ENCODE measurements at regions not wholly inside any gene's neighbourhood (a gene's known extent, or its start where the extent isn't known, plus 50 kb on each side); places are given as distances from the start of the nearest gene placed in this dataset.
"Not testable (repeated sequence)": the region's sequence is repeated elsewhere in the genome, so short reads cannot be mapped to it uniquely, and the experiment has no call there.

GRCh38 chr2:107743274-107743673 is 83.4 kb upstream of the RGPD4 start:
- Mint-ChIP-seq H3K4me3 (no peak overlapping the region), H3K27ac (no peak overlapping the region), H3K4me1 (no peaks in the 10 kb centered on the region), H3K27me3 (no peaks in the 10 kb centered on the region), H3K9me3 (peaks cover 0 to 8% (median 0%) of the 10 kb centered on the region in 3 donors), H3K36me3 (no peaks in the 10 kb centered on the region)
- Histone ChIP-seq H3K9me3 (no peaks in the 10 kb centered on the region), H3K27me3 (replicated peaks in 1 of 2; ENCODE audit: control insufficient read depth in 2 of 2, extremely low read depth in 1 of 2, insufficient read depth in 2 of 2, low read length in 1 of 2) (no peaks in the 10 kb centered on the region), H3K36me3 (ENCODE audit: control insufficient read depth in 2 of 2, extremely low read depth in 1 of 2, insufficient read depth in 1 of 2, low read length in 1 of 2) (no peaks in the 10 kb centered on the region), H3K4me3 (ENCODE audit: control insufficient read depth in 1 of 2, extremely low read depth in 1 of 2, low read length in 1 of 2) (no peak overlapping the region), H3K4me1 (ENCODE audit: control insufficient read depth in 1 of 2, extremely low read depth in 1 of 2, insufficient read depth in 2 of 2, low read length in 2 of 2) (no peaks in the 10 kb centered on the region), H3K27ac (ENCODE audit: low read length) (no peak overlapping the region)
- ChIA-PET CTCF (no interaction called here), POLR2A (no interaction called here)
- DNase-seq (no peak), ATAC-seq (replicated peaks in 1 of 4) (no peak)
- 83% methylated on average over 2 of the region's 5 CpGs for WGBS (ENCODE audit: insufficient coverage)

- no peaks in the 10 kb centered on the region for H3K36me3 ChIP-seq (ENCODE audit: control insufficient read depth in 2 of 2, extremely low read depth in 1 of 2, insufficient read depth in 1 of 2, low read length in 1 of 2)
- CTCF ChIA-PET: no interaction called here
- WGBS (ENCODE audit: insufficient coverage): 74% methylated on average over 3 of the region's 3 CpGs
- Mint-ChIP-seq H3K9me3 (peaks cover 0 to 2% (median 0%) of the 10 kb centered on the region in 3 donors), H3K27ac (no peak overlapping the region), H3K4me1 (no peaks in the 10 kb centered on the region), H3K27me3 (no peaks in the 10 kb centered on the region), H3K36me3 (no peaks in the 10 kb centered on the region), H3K4me3 (no peak overlapping the region)
- no peak overlapping the region for H3K4me3 ChIP-seq (ENCODE audit: control insufficient read depth in 1 of 2, extremely low read depth in 1 of 2, low read length in 1 of 2)
- no peaks in the 10 kb centered on the region for H3K27me3 ChIP-seq (replicated peaks in 1 of 2; ENCODE audit: control insufficient read depth in 2 of 2, extremely low read depth in 1 of 2, insufficient read depth in 2 of 2, low read length in 1 of 2)
- DNase-seq: no peak
- H3K9me3 ChIP-seq: no peaks in the 10 kb centered on the region
- ATAC-seq (replicated peaks in 1 of 4): no peak
- POLR2A ChIA-PET: no interaction called here
- no peak overlapping the region for H3K27ac ChIP-seq (ENCODE audit: low read length)
- no peaks in the 10 kb centered on the region for H3K4me1 ChIP-seq (ENCODE audit: control insufficient read depth in 1 of 2, extremely low read depth in 1 of 2, insufficient read depth in 2 of 2, low read length in 2 of 2)
Observed at GRCh38 chr2:107745100-107745499, 81.6 kb upstream of the RGPD4 start.

GRCh38 chr2:107746552-107747198 is 80.0 kb upstream of the RGPD4 start:
- ATAC-seq (replicated peaks in 1 of 4); H3K4me3 Mint-ChIP-seq; H3K36me3 Mint-ChIP-seq; H3K9me3 ChIP-seq; CTCF ChIA-PET; H3K4me1 ChIP-seq (ENCODE audit: control insufficient read depth in 1 of 2, extremely low read depth in 1 of 2, insufficient read depth in 2 of 2, low read length in 2 of 2); H3K27ac Mint-ChIP-seq; H3K4me1 Mint-ChIP-seq; H3K4me3 ChIP-seq (ENCODE audit: control insufficient read depth in 1 of 2, extremely low read depth in 1 of 2, low read length in 1 of 2); H3K27me3 Mint-ChIP-seq; H3K27me3 ChIP-seq (replicated peaks in 1 of 2; ENCODE audit: control insufficient read depth in 2 of 2, extremely low read depth in 1 of 2, insufficient read depth in 2 of 2, low read length in 1 of 2); H3K9me3 Mint-ChIP-seq; DNase-seq; H3K27ac ChIP-seq (ENCODE audit: low read length); POLR2A ChIA-PET; H3K36me3 ChIP-seq (ENCODE audit: control insufficient read depth in 2 of 2, extremely low read depth in 1 of 2, insufficient read depth in 1 of 2, low read length in 1 of 2): not testable (repeated sequence)
- 80% methylated on average over 7 of the region's 13 CpGs for WGBS (ENCODE audit: insufficient coverage)

GRCh38 chr2:107747199-107747963 is 79.3 kb upstream of the RGPD4 start:
- H3K27ac Mint-ChIP-seq: not testable (repeated sequence)

GRCh38 chr2:107747964-107748583 is 78.6 kb upstream of the RGPD4 start:
- Histone ChIP-seq H3K4me1 (ENCODE audit: control insufficient read depth in 1 of 2, extremely low read depth in 1 of 2, insufficient read depth in 2 of 2, low read length in 2 of 2) (no peaks in the 10 kb centered on the region), H3K27ac (ENCODE audit: low read length) (no peak overlapping the region), H3K36me3 (ENCODE audit: control insufficient read depth in 2 of 2, extremely low read depth in 1 of 2, insufficient read depth in 1 of 2, low read length in 1 of 2) (no peaks in the 10 kb centered on the region), H3K27me3 (replicated peaks in 1 of 2; ENCODE audit: control insufficient read depth in 2 of 2, extremely low read depth in 1 of 2, insufficient read depth in 2 of 2, low read length in 1 of 2) (no peaks in the 10 kb centered on the region), H3K4me3 (ENCODE audit: control insufficient read depth in 1 of 2, extremely low read depth in 1 of 2, low read length in 1 of 2) (no peak overlapping the region), H3K9me3 (no peaks in the 10 kb centered on the region)
- no peak overlapping the region for H3K27ac Mint-ChIP-seq
- no peak for ATAC-seq (replicated peaks in 1 of 4)
- no peaks in the 10 kb centered on the region for H3K27me3 Mint-ChIP-seq
- no peak overlapping the region for H3K4me3 Mint-ChIP-seq
- ChIA-PET POLR2A (no interaction called here), CTCF (no interaction called here)
- H3K9me3 Mint-ChIP-seq: peaks cover 0 to 4% (median 2%) of the 10 kb centered on the region in 3 donors
- H3K4me1 Mint-ChIP-seq: no peaks in the 10 kb centered on the region
- H3K36me3 Mint-ChIP-seq: no peaks in the 10 kb centered on the region
- 96% methylated on average over 9 of the region's 15 CpGs for WGBS (ENCODE audit: insufficient coverage)
- no peak for DNase-seq

More at GRCh38 chr2:107747199-107747963, 79.3 kb upstream of the RGPD4 start:
- H3K9me3 ChIP-seq; H3K4me1 Mint-ChIP-seq; H3K27me3 Mint-ChIP-seq; CTCF ChIA-PET; H3K36me3 Mint-ChIP-seq; H3K4me1 ChIP-seq (ENCODE audit: control insufficient read depth in 1 of 2, extremely low read depth in 1 of 2, insufficient read depth in 2 of 2, low read length in 2 of 2); H3K36me3 ChIP-seq (ENCODE audit: control insufficient read depth in 2 of 2, extremely low read depth in 1 of 2, insufficient read depth in 1 of 2, low read length in 1 of 2); H3K9me3 Mint-ChIP-seq; H3K4me3 ChIP-seq (ENCODE audit: control insufficient read depth in 1 of 2, extremely low read depth in 1 of 2, low read length in 1 of 2); H3K27ac ChIP-seq (ENCODE audit: low read length); DNase-seq; H3K4me3 Mint-ChIP-seq; POLR2A ChIA-PET; H3K27me3 ChIP-seq (replicated peaks in 1 of 2; ENCODE audit: control insufficient read depth in 2 of 2, extremely low read depth in 1 of 2, insufficient read depth in 2 of 2, low read length in 1 of 2); ATAC-seq (replicated peaks in 1 of 4): not testable (repeated sequence)
- WGBS (ENCODE audit: insufficient coverage): 96% methylated on average over 23 of the region's 51 CpGs

- Mint-ChIP-seq H3K9me3 (peaks cover 0 to 8% (median 2%) of the 10 kb centered on the region in 3 donors), H3K27me3 (no peaks in the 10 kb centered on the region), H3K4me3 (no peak overlapping the region), H3K27ac (no peak overlapping the region), H3K36me3 (no peaks in the 10 kb centered on the region), H3K4me1 (no peaks in the 10 kb centered on the region)
- 54% methylated on average over 2 of the region's 3 CpGs for whole genome bisulfite sequencing (ENCODE audit: insufficient coverage)
- no peaks in the 10 kb centered on the region for H3K9me3 ChIP-seq
- H3K36me3 ChIP-seq (ENCODE audit: control insufficient read depth in 2 of 2, extremely low read depth in 1 of 2, insufficient read depth in 1 of 2, low read length in 1 of 2): no peaks in the 10 kb centered on the region
- ATAC-seq (replicated peaks in 1 of 4): no peak
- H3K4me1 ChIP-seq (ENCODE audit: control insufficient read depth in 1 of 2, extremely low read depth in 1 of 2, insufficient read depth in 2 of 2, low read length in 2 of 2): no peaks in the 10 kb centered on the region
- no peak overlapping the region for H3K27ac ChIP-seq (ENCODE audit: low read length)
- ChIA-PET POLR2A (no interaction called here), CTCF (no interaction called here)
- H3K4me3 ChIP-seq (ENCODE audit: control insufficient read depth in 1 of 2, extremely low read depth in 1 of 2, low read length in 1 of 2): no peak overlapping the region
- H3K27me3 ChIP-seq (replicated peaks in 1 of 2; ENCODE audit: control insufficient read depth in 2 of 2, extremely low read depth in 1 of 2, insufficient read depth in 2 of 2, low read length in 1 of 2): no peaks in the 10 kb centered on the region
- no peak for DNase-seq
Observed at GRCh38 chr2:107751936-107752335, 74.8 kb upstream of the RGPD4 start.

Measured in T-cell (primary cell).